Mucosa of stomach (tissue), 1 donor: ENCODE measurements at regions not wholly inside any gene's neighbourhood (a gene's known extent, or its start where the extent isn't known, plus 50 kb on each side); places are given as distances from the start of the nearest gene placed in this dataset.

ENCODE experiments used
- H3K27me3 ChIP-seq: one replicate; pipeline ENCODE4 v1.7.0; 2013; ENCODE audit warnings: mild to moderate bottlenecking, low read length; ENCODE audit not compliant: control insufficient read depth, insufficient read depth
- H3K36me3 ChIP-seq: one replicate; pipeline ENCODE4 v1.7.0; 2013; ENCODE audit warnings: low read length; ENCODE audit not compliant: control insufficient read depth, insufficient read depth
- H3K4me1 ChIP-seq: one replicate; pipeline ENCODE4 v1.7.0; 2013; ENCODE audit warnings: mild to moderate bottlenecking, low read length; ENCODE audit not compliant: control insufficient read depth, insufficient read depth
- H3K4me3 ChIP-seq: one replicate; pipeline ENCODE4 v1.7.0; 2013; ENCODE audit warnings: low read length
- H3K9ac ChIP-seq: one replicate; pipeline ENCODE4 v1.7.0; 2013; ENCODE audit warnings: mild to moderate bottlenecking, low read length, moderate library complexity
- H3K9me3 ChIP-seq: one replicate; pipeline ENCODE4 v1.7.0; 2013; ENCODE audit warnings: mild to moderate bottlenecking, low read length, moderate library complexity; ENCODE audit not compliant: control insufficient read depth
- donor health status: Pancreatic carcinoma.

- no peaks in the 10 kb centered on the region for H3K27me3 ChIP-seq
- no peaks in the 10 kb centered on the region for H3K36me3 ChIP-seq
- H3K4me3 ChIP-seq = no peak overlapping the region
- no peaks in the 10 kb centered on the region for H3K9me3 ChIP-seq
- H3K9ac ChIP-seq = no peak overlapping the region
- H3K4me1 ChIP-seq = no peaks in the 10 kb centered on the region
Observed at GRCh38 chr22:47963660-47964059, 1201.2 kb downstream of the TBC1D22A start.

- Histone ChIP-seq H3K4me3 (no peak overlapping the region), H3K9ac (no peak overlapping the region), H3K36me3 (no peaks in the 10 kb centered on the region), H3K9me3 (no peaks in the 10 kb centered on the region), H3K4me1 (no peaks in the 10 kb centered on the region), H3K27me3 (no peaks in the 10 kb centered on the region)
Observed at GRCh38 chr22:47957649-47958048, 1195.2 kb downstream of the TBC1D22A start.

- H3K4me1 ChIP-seq = no peaks in the 10 kb centered on the region
Observed at GRCh38 chr22:47954107-47954506, 1191.7 kb downstream of the TBC1D22A start.

GRCh38 chr22:47944941-47945340 lies 1182.5 kb downstream of the TBC1D22A start:
- Histone ChIP-seq H3K4me1 (no peaks in the 10 kb centered on the region), H3K9me3 (no peaks in the 10 kb centered on the region)

More at GRCh38 chr22:47954107-47954506, 1191.7 kb downstream of the TBC1D22A start:
- no peaks in the 10 kb centered on the region for H3K9me3 ChIP-seq
- H3K4me3 ChIP-seq = no peak overlapping the region
- H3K36me3 ChIP-seq = no peaks in the 10 kb centered on the region
- no peak overlapping the region for H3K9ac ChIP-seq
- no peaks in the 10 kb centered on the region for H3K27me3 ChIP-seq

GRCh38 chr22:47943729-47944700 lies 1181.6 kb downstream of the TBC1D22A start:
- no peaks in the 10 kb centered on the region for H3K9me3 ChIP-seq
- H3K9ac ChIP-seq = no peak overlapping the region
- no peaks in the 10 kb centered on the region for H3K27me3 ChIP-seq
- H3K4me1 ChIP-seq = no peaks in the 10 kb centered on the region
- no peak overlapping the region for H3K4me3 ChIP-seq
- no peaks in the 10 kb centered on the region for H3K36me3 ChIP-seq

More at GRCh38 chr22:47944941-47945340, 1182.5 kb downstream of the TBC1D22A start:
- H3K36me3 ChIP-seq = no peaks in the 10 kb centered on the region
- no peak overlapping the region for H3K9ac ChIP-seq
- no peak overlapping the region for H3K4me3 ChIP-seq
- H3K27me3 ChIP-seq = no peaks in the 10 kb centered on the region

- Histone ChIP-seq H3K36me3 (no peaks in the 10 kb centered on the region), H3K4me1 (no peaks in the 10 kb centered on the region), H3K9ac (no peak overlapping the region), H3K27me3 (no peaks in the 10 kb centered on the region), H3K9me3 (no peaks in the 10 kb centered on the region), H3K4me3 (no peak overlapping the region)
Observed at GRCh38 chr22:47940211-47940610, 1177.8 kb downstream of the TBC1D22A start.

- Histone ChIP-seq H3K9me3 (no peaks in the 10 kb centered on the region), H3K27me3 (no peaks in the 10 kb centered on the region), H3K36me3 (no peaks in the 10 kb centered on the region), H3K9ac (no peak overlapping the region), H3K4me1 (no peaks in the 10 kb centered on the region), H3K4me3 (no peak overlapping the region)
Observed at GRCh38 chr22:47933891-47934290, 1171.4 kb downstream of the TBC1D22A start.

GRCh38 chr22:47933226-47933625 lies 1170.8 kb downstream of the TBC1D22A start:
- Histone ChIP-seq H3K36me3 (no peaks in the 10 kb centered on the region), H3K27me3 (no peaks in the 10 kb centered on the region), H3K4me3 (no peak overlapping the region), H3K9me3 (no peaks in the 10 kb centered on the region), H3K4me1 (no peaks in the 10 kb centered on the region), H3K9ac (no peak overlapping the region)

GRCh38 chr22:47929646-47930185 lies 1167.3 kb downstream of the TBC1D22A start:
- Histone ChIP-seq H3K27me3 (no peaks in the 10 kb centered on the region), H3K36me3 (no peaks in the 10 kb centered on the region), H3K9me3 (no peaks in the 10 kb centered on the region), H3K4me3 (no peak overlapping the region), H3K4me1 (no peaks in the 10 kb centered on the region), H3K9ac (no peak overlapping the region)

- Histone ChIP-seq H3K4me1 (no peaks in the 10 kb centered on the region), H3K4me3 (no peak overlapping the region), H3K9me3 (no peaks in the 10 kb centered on the region), H3K9ac (no peak overlapping the region), H3K27me3 (no peaks in the 10 kb centered on the region), H3K36me3 (no peaks in the 10 kb centered on the region)
Observed at GRCh38 chr22:47929073-47929472, 1166.6 kb downstream of the TBC1D22A start.

GRCh38 chr22:47928631-47929030 lies 1166.2 kb downstream of the TBC1D22A start:
- no peak overlapping the region for H3K9ac ChIP-seq
- H3K36me3 ChIP-seq = no peaks in the 10 kb centered on the region
- H3K9me3 ChIP-seq = no peaks in the 10 kb centered on the region
- no peaks in the 10 kb centered on the region for H3K27me3 ChIP-seq
- no peaks in the 10 kb centered on the region for H3K4me1 ChIP-seq
- no peak overlapping the region for H3K4me3 ChIP-seq

GRCh38 chr22:47927648-47928210 lies 1165.3 kb downstream of the TBC1D22A start:
- H3K4me3 ChIP-seq = no peak overlapping the region
- no peaks in the 10 kb centered on the region for H3K9me3 ChIP-seq
- no peaks in the 10 kb centered on the region for H3K36me3 ChIP-seq
- H3K4me1 ChIP-seq = no peaks in the 10 kb centered on the region
- no peaks in the 10 kb centered on the region for H3K27me3 ChIP-seq
- no peak overlapping the region for H3K9ac ChIP-seq
